ENCODE measurements at regions not wholly inside any gene's neighbourhood (a gene's known extent, or its start where the extent isn't known, plus 50 kb on each side); places are given as distances from the start of the nearest gene placed in this dataset.

DNA sequence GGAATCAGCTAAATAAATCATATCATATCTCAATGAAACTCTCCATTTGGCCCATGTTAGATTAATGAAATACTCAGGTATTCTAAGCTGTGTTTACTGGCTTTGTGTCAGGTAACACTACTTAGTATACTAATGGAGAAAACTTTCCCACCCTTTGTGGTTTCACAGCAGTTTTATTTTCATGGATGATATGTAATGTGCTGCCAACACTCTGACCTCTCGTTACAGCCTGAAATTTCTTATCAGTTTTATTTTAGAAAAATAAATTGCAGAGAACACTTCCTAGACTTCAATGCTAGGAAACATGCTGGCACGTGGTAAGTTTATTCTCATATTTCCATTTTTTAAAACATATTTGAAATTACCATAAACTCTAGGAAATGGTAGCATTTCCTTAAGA is 758.9 kb downstream of the LIG4 start:
- no peak overlapping the region for H3K4me2 ChIP-seq
- no peaks in the 10 kb centered on the region for H4K20me1 ChIP-seq (ENCODE audit: insufficient read depth, poor library complexity, severe bottlenecking)
- H3K9me3 ChIP-seq (ENCODE audit: low read depth) = no peaks in the 10 kb centered on the region
- no peak for DNase-seq (ENCODE audit: low spot score)
- H2AFZ ChIP-seq = no peak overlapping the region
- TF ChIP-seq EZH2phosphoT487 (IDR thresholded peaks at IDR 0.05; ENCODE audit: low read depth, severe bottlenecking, unreplicated experiment) (no peak), EZH2 (IDR thresholded peaks at IDR 0.05; ENCODE audit: borderline replicate concordance) (no peak)
- TF ChIP-seq, protein P1, sequence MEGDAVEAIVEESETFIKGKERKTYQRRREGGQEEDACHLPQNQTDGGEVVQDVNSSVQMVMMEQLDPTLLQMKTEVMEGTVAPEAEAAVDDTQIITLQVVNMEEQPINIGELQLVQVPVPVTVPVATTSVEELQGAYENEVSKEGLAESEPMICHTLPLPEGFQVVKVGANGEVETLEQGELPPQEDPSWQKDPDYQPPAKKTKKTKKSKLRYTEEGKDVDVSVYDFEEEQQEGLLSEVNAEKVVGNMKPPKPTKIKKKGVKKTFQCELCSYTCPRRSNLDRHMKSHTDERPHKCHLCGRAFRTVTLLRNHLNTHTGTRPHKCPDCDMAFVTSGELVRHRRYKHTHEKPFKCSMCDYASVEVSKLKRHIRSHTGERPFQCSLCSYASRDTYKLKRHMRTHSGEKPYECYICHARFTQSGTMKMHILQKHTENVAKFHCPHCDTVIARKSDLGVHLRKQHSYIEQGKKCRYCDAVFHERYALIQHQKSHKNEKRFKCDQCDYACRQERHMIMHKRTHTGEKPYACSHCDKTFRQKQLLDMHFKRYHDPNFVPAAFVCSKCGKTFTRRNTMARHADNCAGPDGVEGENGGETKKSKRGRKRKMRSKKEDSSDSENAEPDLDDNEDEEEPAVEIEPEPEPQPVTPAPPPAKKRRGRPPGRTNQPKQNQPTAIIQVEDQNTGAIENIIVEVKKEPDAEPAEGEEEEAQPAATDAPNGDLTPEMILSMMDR (IDR thresholded peaks at IDR 0.05; ENCODE audit: poor library complexity) = no peak
- H3K27me3 ChIP-seq = no peaks in the 10 kb centered on the region
- no peak overlapping the region for H3K4me3 ChIP-seq
- H3K9me2 ChIP-seq (replicated peaks; ENCODE audit: insufficient read depth) = no peaks in the 10 kb centered on the region
- WGBS (ENCODE audit: low lambda C conversion rate, missing lambda C conversion rate) = 63% methylated on average over 2 of the region's 2 CpGs
- H3K36me3 ChIP-seq (replicated peaks; ENCODE audit: insufficient read depth, low read depth) = no peaks in the 10 kb centered on the region
- peaks cover 8% of the 10 kb centered on the region for H3K4me1 ChIP-seq (ENCODE audit: insufficient read depth)
- no peaks in the 10 kb centered on the region for H3K79me2 ChIP-seq
- no peak overlapping the region for H3K27ac ChIP-seq

DNA sequence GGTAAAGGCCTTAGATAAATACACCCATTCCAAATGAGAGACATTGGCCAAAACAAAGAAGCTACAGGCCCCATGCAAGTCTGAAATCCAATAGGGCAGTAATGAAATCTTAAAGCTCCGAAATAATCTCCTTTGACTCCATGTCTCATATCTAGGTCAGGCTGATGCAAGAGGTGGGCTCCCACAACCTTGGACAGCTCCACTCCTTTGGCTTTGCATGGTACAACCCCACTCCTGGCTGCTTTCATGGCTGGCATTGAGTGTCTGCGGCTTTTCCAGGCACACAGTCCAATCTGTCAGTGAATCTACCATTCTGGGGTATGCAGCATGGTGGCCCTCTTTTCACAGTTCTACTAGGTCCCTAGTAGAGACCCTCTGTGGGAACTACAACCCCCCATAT is 762.5 kb downstream of the LIG4 start:
- no peak for DNase-seq (ENCODE audit: low spot score)
- Histone ChIP-seq H3K4me1 (ENCODE audit: insufficient read depth) (no peaks in the 10 kb centered on the region), H3K4me3 (no peak overlapping the region), H3K4me2 (no peak overlapping the region), H3K9me2 (replicated peaks; ENCODE audit: insufficient read depth) (no peaks in the 10 kb centered on the region), H3K27ac (no peak overlapping the region), H3K36me3 (replicated peaks; ENCODE audit: insufficient read depth, low read depth) (no peaks in the 10 kb centered on the region), H3K9me3 (ENCODE audit: low read depth) (no peaks in the 10 kb centered on the region), H2AFZ (no peak overlapping the region), H4K20me1 (ENCODE audit: insufficient read depth, poor library complexity, severe bottlenecking) (no peaks in the 10 kb centered on the region), H3K79me2 (no peaks in the 10 kb centered on the region), H3K27me3 (no peaks in the 10 kb centered on the region)
- TF ChIP-seq EZH2 (IDR thresholded peaks at IDR 0.05; ENCODE audit: borderline replicate concordance) = no peak
- TF ChIP-seq EZH2phosphoT487 (IDR thresholded peaks at IDR 0.05; ENCODE audit: low read depth, severe bottlenecking, unreplicated experiment) = no peak
- TF ChIP-seq, protein P1 (IDR thresholded peaks at IDR 0.05; ENCODE audit: poor library complexity) = no peak
- WGBS (ENCODE audit: low lambda C conversion rate, missing lambda C conversion rate) = 94% methylated on average over 2 of the region's 2 CpGs

DNA sequence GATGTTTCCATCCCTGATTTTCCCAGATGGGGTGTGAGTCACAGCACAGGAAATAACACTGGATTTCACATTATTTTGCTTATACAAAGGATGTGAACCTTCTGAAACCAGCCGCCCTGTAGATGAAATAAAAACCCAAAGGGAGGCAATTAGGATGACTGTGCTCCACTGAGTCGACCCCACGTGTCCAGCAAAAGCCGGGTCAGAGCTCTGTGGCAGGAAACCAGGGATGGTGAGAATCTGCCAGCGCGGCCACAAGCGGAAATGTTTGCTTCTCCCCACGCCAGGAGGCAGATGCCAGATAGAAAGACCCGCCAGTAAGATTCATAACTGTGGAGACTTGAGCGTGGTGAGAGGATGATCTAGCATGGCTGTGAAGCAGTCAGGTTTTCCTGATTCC is 764.4 kb downstream of the LIG4 start:
- no peaks in the 10 kb centered on the region for H4K20me1 ChIP-seq (ENCODE audit: insufficient read depth, poor library complexity, severe bottlenecking)
- no peak for TF ChIP-seq EZH2phosphoT487 (IDR thresholded peaks at IDR 0.05; ENCODE audit: low read depth, severe bottlenecking, unreplicated experiment)
- TF ChIP-seq, protein P1 (IDR thresholded peaks at IDR 0.05; ENCODE audit: poor library complexity) = no peak
- TF ChIP-seq EZH2 (IDR thresholded peaks at IDR 0.05; ENCODE audit: borderline replicate concordance) = no peak
- no peak overlapping the region for H3K27ac ChIP-seq
- H3K27me3 ChIP-seq = no peaks in the 10 kb centered on the region
- H2AFZ ChIP-seq = no peak overlapping the region
- no peak overlapping the region for H3K4me2 ChIP-seq
- no peaks in the 10 kb centered on the region for H3K36me3 ChIP-seq (replicated peaks; ENCODE audit: insufficient read depth, low read depth)
- H3K9me3 ChIP-seq (ENCODE audit: low read depth) = no peaks in the 10 kb centered on the region
- no peak overlapping the region for H3K4me3 ChIP-seq
- no peaks in the 10 kb centered on the region for H3K9me2 ChIP-seq (replicated peaks; ENCODE audit: insufficient read depth)
- H3K79me2 ChIP-seq = no peaks in the 10 kb centered on the region
- H3K4me1 ChIP-seq (ENCODE audit: insufficient read depth) = no peaks in the 10 kb centered on the region
- 89% methylated on average over 10 of the region's 10 CpGs for whole genome bisulfite sequencing (ENCODE audit: low lambda C conversion rate, missing lambda C conversion rate)
- DNase-seq (ENCODE audit: low spot score) = no peak

DNA sequence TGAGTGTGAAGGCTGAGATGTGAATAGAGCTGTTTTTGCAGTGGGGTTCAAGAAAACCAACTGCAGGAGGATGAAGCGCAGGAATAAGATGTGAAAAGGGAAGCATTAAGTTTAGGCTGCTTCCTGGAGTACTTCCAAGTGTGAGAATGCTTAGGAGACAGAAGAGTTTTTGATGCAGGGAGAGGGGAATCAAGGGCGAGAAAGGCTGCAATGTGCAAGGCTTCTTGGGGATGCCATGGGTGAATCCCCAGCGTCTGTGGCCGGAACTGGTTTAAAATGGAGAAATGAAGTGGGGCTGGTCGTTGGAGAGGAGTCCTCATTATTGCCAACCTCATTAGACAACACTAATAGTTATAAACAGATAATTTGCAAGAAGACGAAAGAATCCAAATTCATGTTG is 764.9 kb downstream of the LIG4 start:
- Histone ChIP-seq H3K9me2 (replicated peaks; ENCODE audit: insufficient read depth) (no peaks in the 10 kb centered on the region), H3K4me2 (no peak overlapping the region), H3K27ac (no peak overlapping the region), H3K36me3 (replicated peaks; ENCODE audit: insufficient read depth, low read depth) (no peaks in the 10 kb centered on the region), H2AFZ (no peak overlapping the region), H3K4me1 (ENCODE audit: insufficient read depth) (no peaks in the 10 kb centered on the region), H3K79me2 (no peaks in the 10 kb centered on the region), H4K20me1 (ENCODE audit: insufficient read depth, poor library complexity, severe bottlenecking) (no peaks in the 10 kb centered on the region), H3K4me3 (no peak overlapping the region), H3K9me3 (ENCODE audit: low read depth) (no peaks in the 10 kb centered on the region), H3K27me3 (no peaks in the 10 kb centered on the region)
- no peak for DNase-seq (ENCODE audit: low spot score)
- TF ChIP-seq, protein P1 (IDR thresholded peaks at IDR 0.05; ENCODE audit: poor library complexity) = no peak
- no peak for TF ChIP-seq EZH2phosphoT487 (IDR thresholded peaks at IDR 0.05; ENCODE audit: low read depth, severe bottlenecking, unreplicated experiment)
- TF ChIP-seq EZH2 (IDR thresholded peaks at IDR 0.05; ENCODE audit: borderline replicate concordance) = no peak
- 85% methylated on average over 6 of the region's 6 CpGs for WGBS (ENCODE audit: low lambda C conversion rate, missing lambda C conversion rate)

All from hepatocyte (in vitro differentiated cells).